Body of pancreas (tissue), 4 donors: ENCODE measurements at regions not wholly inside any gene's neighbourhood (a gene's known extent, or its start where the extent isn't known, plus 50 kb on each side); places are given as distances from the start of the nearest gene placed in this dataset.

Experiments used
- ATAC-seq: fragments of 150-250 bp; one replicate; pipeline ENCODE4 v1.9.1; 2016
- DNase-seq, 4 donors: peaks; one replicate each; pipeline ENCODE4 v3.0.0-alpha.2; 2019
- H3K27ac ChIP-seq, 4 donors: fragments of 200-600 bp; sonication (generic); 1 replicate in 3 of 4; 2 replicates in 1 of 4; pipeline versions ENCODE4 v1.5.1 to v1.6.1; 2016 to 2019; ENCODE audit warnings: mild to moderate bottlenecking in 1 of 4, mixed read lengths in 1 of 4, moderate library complexity in 1 of 4
- H3K27me3 ChIP-seq, 2 donors: fragments of 200-600 bp; sonication (generic); one replicate each; pipeline ENCODE4 v1.6.0; 2016; ENCODE audit warnings: mild to moderate bottlenecking in 1 of 2
- H3K36me3 ChIP-seq, 2 donors: fragments of 200-600 bp; sonication (generic); replicated peaks in 1 of 2; 2 replicates each; pipeline ENCODE4 v1.5.1; 2016; ENCODE audit warnings: low read depth in 2 of 2; ENCODE audit not compliant: insufficient read depth in 1 of 2
- H3K4me1 ChIP-seq: fragments of 200-600 bp; sonication (generic); one replicate; pipeline ENCODE4 v1.6.0; 2016
- H3K4me3 ChIP-seq, 2 donors: fragments of 200-600 bp; sonication (generic); 1 replicate in 1 of 2; 2 replicates in 1 of 2; pipeline ENCODE4 v1.5.1; 2016 to 2019
- H3K9me3 ChIP-seq, 3 donors: fragments of 200-600 bp; sonication (generic); 1 replicate in 2 of 3; 2 replicates in 1 of 3; pipeline ENCODE4 v1.5.1; 2016
- POLR2A ChIP-seq, 3 donors: fragments of 450-650 bp; IDR thresholded peaks; one replicate each; pipeline ENCODE4 v1.6.1; 2016; ENCODE audit warnings: antibody characterized with exemption in 3 of 3, mild to moderate bottlenecking in 2 of 3
- WGBS, 2 donors: methylation state at CpG; one replicate each; pipeline ENCODE4 v1.1.5; 2017; 5-methylcytosine and 5-hydroxymethylcytosine counted together
- intact Hi-C: fragments of 100-400 bp; cut with DNase I; formaldehyde crosslinking; loops from one replicate; pipeline ENCODE4 v1.15.1; 2023
- TF ChIP-seq, protein P1 (sequence below), 7 experiments: fragments of 450-650 bp in 4 of 7; fragments of 200-600 bp in 3 of 7; sonication (generic) in 3 of 7; IDR thresholded peaks; one replicate each; pipeline ENCODE4 v1.5.1; 2016 to 2019; ENCODE audit warnings: antibody characterized with exemption in 7 of 7

DNA sequence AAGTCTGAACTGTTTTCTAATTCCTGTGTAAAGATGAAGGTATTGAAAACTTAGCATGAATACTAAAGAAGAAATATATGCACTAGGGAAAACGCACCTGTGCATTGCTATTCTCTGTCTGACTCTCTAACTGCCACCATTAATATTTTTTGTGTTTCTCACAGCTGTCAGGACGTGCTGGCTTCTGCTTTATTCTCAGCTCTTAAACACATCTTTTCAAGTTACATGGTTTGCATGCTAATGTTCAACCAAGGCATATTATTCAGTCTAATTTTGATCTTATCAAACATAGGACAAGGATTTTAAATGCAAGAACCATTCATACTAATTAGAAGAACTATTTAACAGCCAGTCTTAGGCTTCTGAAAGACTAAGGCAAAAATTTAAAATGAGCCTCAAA is 187.4 kb downstream of the KLHL28 start:
- intact Hi-C loops = no loop called here
- Histone ChIP-seq H3K4me3 (no peak overlapping the region), H3K27me3 (no peaks in the 10 kb centered on the region), H3K27ac (no peak overlapping the region), H3K9me3 (no peaks in the 10 kb centered on the region), H3K36me3 (no peaks in the 10 kb centered on the region), H3K4me1 (peaks cover 13% of the 10 kb centered on the region)
- no peak for TF ChIP-seq POLR2A (IDR thresholded peaks at IDR 0.05)
- WGBS, 2 donors = 38 to 50% methylated on average over 2 of the region's 2 CpGs
- no peak for ATAC-seq
- DNase-seq = no peak

DNA sequence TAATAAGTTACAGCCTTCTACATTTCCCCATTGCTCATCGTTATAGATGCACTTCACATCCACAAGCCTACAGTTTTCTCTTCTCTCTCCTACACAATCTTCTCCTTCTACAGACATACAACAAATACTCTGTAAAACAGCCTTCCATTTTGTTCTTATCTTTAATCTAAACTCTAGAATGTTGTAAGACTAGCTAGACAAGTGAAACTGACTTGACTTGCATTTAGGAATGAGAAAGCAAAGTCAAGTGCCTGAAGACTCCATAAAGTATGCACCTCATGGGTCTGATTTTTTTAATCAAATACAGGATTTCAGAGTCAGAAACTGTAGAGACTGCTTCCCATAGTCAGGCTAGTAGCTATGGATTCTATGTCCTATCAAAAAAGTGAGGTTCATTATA is 190.3 kb downstream of the KLHL28 start:
- Histone ChIP-seq H3K36me3 (no peaks in the 10 kb centered on the region), H3K4me3 (no peak overlapping the region), H3K27ac (no peak overlapping the region), H3K27me3 (no peaks in the 10 kb centered on the region), H3K4me1 (peaks cover 13% of the 10 kb centered on the region), H3K9me3 (no peaks in the 10 kb centered on the region)
- DNase-seq = no peak
- intact Hi-C loops = no loop called here
- no peak for ATAC-seq
- WGBS, 2 donors = 48 to 59% methylated on average over 1 of the region's 1 CpG
- TF ChIP-seq, protein P1, sequence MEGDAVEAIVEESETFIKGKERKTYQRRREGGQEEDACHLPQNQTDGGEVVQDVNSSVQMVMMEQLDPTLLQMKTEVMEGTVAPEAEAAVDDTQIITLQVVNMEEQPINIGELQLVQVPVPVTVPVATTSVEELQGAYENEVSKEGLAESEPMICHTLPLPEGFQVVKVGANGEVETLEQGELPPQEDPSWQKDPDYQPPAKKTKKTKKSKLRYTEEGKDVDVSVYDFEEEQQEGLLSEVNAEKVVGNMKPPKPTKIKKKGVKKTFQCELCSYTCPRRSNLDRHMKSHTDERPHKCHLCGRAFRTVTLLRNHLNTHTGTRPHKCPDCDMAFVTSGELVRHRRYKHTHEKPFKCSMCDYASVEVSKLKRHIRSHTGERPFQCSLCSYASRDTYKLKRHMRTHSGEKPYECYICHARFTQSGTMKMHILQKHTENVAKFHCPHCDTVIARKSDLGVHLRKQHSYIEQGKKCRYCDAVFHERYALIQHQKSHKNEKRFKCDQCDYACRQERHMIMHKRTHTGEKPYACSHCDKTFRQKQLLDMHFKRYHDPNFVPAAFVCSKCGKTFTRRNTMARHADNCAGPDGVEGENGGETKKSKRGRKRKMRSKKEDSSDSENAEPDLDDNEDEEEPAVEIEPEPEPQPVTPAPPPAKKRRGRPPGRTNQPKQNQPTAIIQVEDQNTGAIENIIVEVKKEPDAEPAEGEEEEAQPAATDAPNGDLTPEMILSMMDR (IDR thresholded peaks at IDR 0.05) = no peak
- no peak for TF ChIP-seq POLR2A (IDR thresholded peaks at IDR 0.05)

DNA sequence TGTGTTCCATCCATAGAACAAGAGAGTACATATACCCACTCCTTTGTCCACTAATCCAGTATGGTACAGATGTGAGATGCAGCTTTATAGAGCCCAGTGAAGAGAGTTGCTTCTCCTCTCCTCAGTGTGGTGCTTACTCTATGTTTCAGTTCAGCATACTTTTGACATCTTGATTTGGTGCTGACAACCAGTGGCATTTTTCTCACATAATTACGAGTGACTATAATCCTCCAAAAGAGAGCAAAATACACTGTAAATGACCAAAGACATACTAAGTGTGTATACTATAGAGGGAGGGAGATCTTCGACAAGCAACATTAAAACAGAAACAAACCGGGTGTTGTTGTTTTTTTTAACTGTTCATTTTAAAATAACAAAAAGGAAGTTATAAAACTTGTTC is 191.5 kb downstream of the KLHL28 start:
- ATAC-seq = no peak
- TF ChIP-seq, protein P1 (IDR thresholded peaks at IDR 0.05) = no peak
- no peak for TF ChIP-seq POLR2A (IDR thresholded peaks at IDR 0.05)
- WGBS, 2 donors = 67 to 72% methylated on average over 3 of the region's 3 CpGs
- Histone ChIP-seq H3K27me3 (no peaks in the 10 kb centered on the region), H3K27ac (no peak overlapping the region), H3K36me3 (no peaks in the 10 kb centered on the region), H3K9me3 (no peaks in the 10 kb centered on the region), H3K4me3 (no peak overlapping the region), H3K4me1 (peaks cover 13% of the 10 kb centered on the region)
- intact Hi-C loops = no loop called here
- no peak for DNase-seq

DNA sequence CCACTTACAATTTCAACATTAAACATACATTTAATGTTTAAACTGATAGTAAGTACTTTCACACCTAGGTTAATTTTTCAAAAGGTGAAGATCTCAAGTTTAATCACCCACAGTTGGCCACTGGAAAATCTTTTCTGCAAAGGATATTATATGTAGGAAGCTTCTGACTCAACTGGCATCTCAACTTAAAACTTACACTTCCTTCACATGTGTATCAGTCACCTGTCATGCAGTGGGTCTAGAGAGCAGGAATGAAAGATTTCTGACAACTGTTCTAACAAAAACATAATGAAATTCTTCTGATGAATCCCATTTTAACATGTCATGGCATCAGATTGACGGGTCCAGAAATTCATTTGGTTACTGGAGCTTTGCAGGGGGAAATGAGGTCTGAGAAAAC is 192.8 kb downstream of the KLHL28 start:
- Histone ChIP-seq H3K4me3 (no peak overlapping the region), H3K4me1 (peaks cover 13% of the 10 kb centered on the region), H3K36me3 (no peaks in the 10 kb centered on the region), H3K27me3 (no peaks in the 10 kb centered on the region), H3K9me3 (no peaks in the 10 kb centered on the region), H3K27ac (no peak overlapping the region)
- TF ChIP-seq, protein P1 (IDR thresholded peaks at IDR 0.05) = no peak
- TF ChIP-seq POLR2A (IDR thresholded peaks at IDR 0.05) = no peak
- intact Hi-C loops = no loop called here
- WGBS, 2 donors = 54 to 71% methylated on average over 1 of the region's 1 CpG
- ATAC-seq (no peak), DNase-seq (no peak)

DNA sequence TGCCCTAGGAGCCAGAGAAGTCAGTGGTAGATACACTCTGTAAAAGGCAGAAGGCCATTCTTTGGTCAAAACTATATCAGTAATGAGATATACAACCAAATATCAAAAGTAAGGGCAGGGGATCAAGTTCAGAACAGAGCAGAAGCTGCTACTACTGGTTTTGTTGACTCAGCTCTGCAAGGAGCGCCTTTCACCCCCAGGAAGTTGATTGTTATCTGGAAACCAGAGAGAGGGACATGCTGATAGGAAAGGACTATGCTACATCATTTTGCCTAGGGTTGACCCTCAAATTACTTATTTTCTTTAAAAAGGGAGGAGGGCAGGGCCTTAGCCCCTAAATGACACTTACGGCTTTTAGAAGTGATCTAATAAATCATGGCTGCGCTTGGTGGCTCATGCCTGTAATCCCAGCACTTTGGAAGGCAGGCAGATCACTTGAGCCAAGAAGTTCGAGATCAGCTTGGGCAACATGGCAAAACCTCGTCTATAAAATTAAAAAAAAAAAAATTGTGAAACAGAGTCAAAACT is 194.0 kb downstream of the KLHL28 start:
- no peak for DNase-seq
- Histone ChIP-seq H3K27ac (no peak overlapping the region), H3K9me3 (no peaks in the 10 kb centered on the region), H3K27me3 (no peaks in the 10 kb centered on the region), H3K4me3 (no peak overlapping the region), H3K4me1 (peaks cover 13% of the 10 kb centered on the region), H3K36me3 (no peaks in the 10 kb centered on the region)
- TF ChIP-seq POLR2A (IDR thresholded peaks at IDR 0.05) = no peak
- no peak for ATAC-seq
- 75 to 78% methylated on average over 5 of the region's 5 CpGs for WGBS, 2 donors
- intact Hi-C loops = no loop called here

DNA sequence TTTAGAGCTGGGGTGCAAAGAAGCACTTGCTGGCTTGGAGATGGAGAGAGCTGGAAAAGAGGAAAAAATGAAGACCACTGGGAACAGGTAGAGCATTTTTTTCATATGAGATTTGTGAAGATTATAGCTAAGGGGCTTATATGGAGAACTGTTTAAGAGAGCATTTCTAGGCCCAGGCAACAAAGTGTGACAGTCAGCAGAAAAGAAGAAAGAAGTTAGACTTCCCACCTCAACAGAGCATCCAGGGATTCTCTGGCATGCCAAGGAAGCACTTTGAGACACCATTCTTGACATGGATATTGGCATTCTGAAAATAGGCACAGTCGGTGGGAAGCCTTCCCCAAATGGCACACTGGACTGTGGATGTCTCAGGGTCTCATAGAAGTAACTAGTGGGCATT is 195.5 kb downstream of the KLHL28 start:
- Histone ChIP-seq H3K27ac (no peak overlapping the region), H3K9me3 (no peaks in the 10 kb centered on the region), H3K4me1 (peaks cover 7% of the 10 kb centered on the region), H3K27me3 (no peaks in the 10 kb centered on the region), H3K4me3 (no peak overlapping the region), H3K36me3 (no peaks in the 10 kb centered on the region)
- no peak for DNase-seq
- TF ChIP-seq, protein P1 (IDR thresholded peaks at IDR 0.05) = no peak
- no peak for TF ChIP-seq POLR2A (IDR thresholded peaks at IDR 0.05)
- intact Hi-C loops = no loop called here
- no peak for ATAC-seq
- WGBS, 2 donors = 63 to 69% methylated on average over 1 of the region's 1 CpG
